GM20000 (cell line): ENCODE measurements at regions not wholly inside any gene's neighbourhood (a gene's known extent, or its start where the extent isn't known, plus 50 kb on each side); places are given as distances from the start of the nearest gene placed in this dataset.
"Not testable (repeated sequence)": the region's sequence is repeated elsewhere in the genome, so short reads cannot be mapped to it uniquely, and the experiment has no call there.

Source experiments
- DNase-seq: peaks from one replicate; pipeline ENCODE4 v3.0.0; 2012; ENCODE audit warnings: low spot score
- TF ChIP-seq, protein P1 (sequence below): IDR thresholded peaks from 2 replicates; pipeline ENCODE4 v1.5.1; 2012; ENCODE audit warnings: mild to moderate bottlenecking, control low read depth; ENCODE audit errors: extremely low read depth, missing control alignments

DNA sequence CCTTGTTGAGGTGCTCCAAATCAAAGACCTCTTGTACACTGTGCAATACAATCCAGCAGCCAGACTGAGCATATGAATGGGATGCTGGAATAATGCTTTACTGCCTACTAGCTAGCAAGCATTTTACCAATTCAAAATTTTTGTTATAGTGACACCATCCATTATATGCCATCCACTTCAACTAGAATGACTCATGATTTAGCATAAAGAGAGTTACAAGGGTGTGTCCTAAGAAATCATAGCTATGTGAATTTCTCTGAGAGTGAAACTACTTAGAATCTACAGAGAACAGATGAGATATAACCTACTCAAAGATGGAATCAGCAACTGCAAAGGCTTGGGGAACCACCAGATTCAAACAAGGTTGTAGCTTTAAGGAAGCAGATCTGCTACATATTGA lies 221.9 kb downstream of the LHFPL1 start:
- no peak for DNase-seq
- TF ChIP-seq, protein P1, sequence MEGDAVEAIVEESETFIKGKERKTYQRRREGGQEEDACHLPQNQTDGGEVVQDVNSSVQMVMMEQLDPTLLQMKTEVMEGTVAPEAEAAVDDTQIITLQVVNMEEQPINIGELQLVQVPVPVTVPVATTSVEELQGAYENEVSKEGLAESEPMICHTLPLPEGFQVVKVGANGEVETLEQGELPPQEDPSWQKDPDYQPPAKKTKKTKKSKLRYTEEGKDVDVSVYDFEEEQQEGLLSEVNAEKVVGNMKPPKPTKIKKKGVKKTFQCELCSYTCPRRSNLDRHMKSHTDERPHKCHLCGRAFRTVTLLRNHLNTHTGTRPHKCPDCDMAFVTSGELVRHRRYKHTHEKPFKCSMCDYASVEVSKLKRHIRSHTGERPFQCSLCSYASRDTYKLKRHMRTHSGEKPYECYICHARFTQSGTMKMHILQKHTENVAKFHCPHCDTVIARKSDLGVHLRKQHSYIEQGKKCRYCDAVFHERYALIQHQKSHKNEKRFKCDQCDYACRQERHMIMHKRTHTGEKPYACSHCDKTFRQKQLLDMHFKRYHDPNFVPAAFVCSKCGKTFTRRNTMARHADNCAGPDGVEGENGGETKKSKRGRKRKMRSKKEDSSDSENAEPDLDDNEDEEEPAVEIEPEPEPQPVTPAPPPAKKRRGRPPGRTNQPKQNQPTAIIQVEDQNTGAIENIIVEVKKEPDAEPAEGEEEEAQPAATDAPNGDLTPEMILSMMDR = no peak

GRCh38 chrX:112450810-112451209 lies 228.9 kb downstream of the LHFPL1 start:
- no peak for DNase-seq
- TF ChIP-seq, protein P1 = no peak

GRCh38 chrX:112440277-112440676 lies 239.5 kb downstream of the LHFPL1 start:
- no peak for DNase-seq
- TF ChIP-seq, protein P1 = no peak

DNA sequence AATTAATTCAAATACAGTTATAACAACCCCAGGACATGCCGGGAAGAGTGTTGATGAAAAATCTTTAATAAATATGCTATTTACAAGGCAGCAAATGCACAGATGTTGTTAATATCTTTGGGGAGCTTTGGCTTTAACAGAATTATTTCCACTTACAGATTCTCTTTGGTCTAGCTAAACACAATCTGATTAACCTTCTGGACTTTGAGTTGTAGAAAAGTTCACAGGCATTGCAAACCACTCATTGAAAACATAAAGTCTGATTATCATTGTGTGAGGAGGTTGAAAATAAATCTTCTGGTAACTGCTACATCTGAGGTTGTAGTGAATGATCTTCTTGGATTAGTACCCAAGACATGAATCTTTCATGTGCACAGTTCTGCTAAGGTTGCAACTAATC lies 255.6 kb downstream of the LHFPL1 start:
- no peak for DNase-seq
- TF ChIP-seq, protein P1 = no peak

DNA sequence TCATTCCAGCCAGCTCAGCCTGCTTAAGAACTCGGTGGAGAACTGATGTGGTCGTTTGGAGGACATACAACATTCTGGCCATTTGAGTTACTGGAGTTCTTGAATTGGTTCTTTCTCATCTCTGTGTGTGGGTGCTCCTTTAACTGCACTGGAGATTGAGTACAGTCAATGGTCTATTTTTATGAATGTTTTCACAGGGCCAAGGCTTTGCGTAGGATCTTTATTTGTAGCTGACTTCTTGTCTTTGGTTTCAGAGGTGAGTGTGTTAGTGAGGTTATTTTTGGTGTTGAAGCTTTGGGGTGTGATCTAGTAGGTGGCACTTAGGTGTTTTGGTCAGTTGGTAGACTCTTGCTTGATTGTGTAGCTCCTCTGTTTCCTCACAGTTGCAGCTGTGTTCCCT lies 288.4 kb downstream of the LHFPL1 start:
- TF ChIP-seq, protein P1 = no peak
- DNase-seq = no peak

DNA sequence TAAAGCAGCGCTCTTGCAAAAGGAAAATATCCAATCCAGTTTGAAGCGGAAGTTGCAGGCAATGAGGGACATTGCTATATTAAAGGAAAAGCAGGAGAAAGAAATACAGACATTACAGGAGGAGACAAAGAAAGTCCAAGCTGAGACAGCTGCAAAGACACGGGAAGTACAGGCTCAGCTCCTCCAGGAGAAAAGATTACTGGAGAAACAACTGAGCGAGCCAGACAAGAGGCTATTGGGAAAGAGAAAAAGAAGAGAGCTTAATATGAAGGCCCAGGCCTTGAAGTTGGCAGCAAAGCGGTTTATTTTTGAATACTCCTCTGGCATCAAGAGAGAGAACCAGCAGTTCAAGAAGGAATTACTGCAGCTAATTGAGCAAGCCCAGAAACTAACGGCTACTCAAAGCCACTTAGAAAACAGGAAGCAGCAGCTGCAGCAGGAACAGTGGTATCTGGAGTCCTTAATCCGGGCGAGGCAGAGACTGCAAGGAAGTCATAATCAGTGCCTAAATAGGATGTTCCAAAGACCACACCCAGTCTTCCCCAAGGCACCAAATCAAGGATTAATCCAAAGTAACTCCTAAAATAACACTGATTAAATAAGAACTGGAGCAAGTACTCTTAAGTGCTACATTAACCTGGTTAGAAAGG lies 298.0 kb downstream of the LHFPL1 start:
- not testable (repeated sequence) for DNase-seq

DNA sequence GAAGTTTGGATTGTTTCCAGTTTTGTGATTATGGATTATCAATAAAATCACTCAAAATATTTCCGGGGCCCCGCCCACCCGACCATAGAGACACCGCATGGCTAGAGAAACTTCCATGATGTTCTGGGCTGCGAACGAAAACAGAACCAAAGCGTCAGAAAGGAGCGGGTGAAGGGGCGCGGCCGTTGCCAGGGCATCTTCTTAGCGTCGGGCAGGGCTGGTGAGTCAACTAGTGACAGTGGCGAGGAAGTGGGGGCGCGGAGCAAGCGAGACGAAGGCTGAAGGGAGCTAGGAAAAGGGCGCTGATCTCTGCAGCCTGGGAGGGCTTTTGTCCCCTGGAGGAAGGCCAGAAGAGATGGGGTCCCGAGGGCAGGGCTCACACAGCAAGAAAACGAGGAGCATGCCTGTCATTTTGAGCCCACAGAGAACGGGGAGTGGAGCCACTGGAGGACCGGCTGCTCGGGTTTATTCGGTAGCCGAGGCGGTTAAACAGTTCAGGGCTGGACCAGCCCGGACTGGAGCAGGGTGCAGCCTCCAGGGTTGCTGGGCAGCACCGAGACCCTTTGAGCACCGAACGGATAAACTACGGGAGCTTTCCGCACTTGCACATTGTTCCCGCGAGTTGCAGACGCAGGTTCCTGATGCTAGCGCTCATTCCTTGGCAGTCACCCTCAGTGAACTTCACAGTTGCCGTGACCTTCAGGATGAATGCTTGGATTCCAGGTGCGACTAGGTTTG lies 298.1 kb upstream of the TRPC5 start:
- TF ChIP-seq, protein P1 = no peak
- no peak for DNase-seq

DNA sequence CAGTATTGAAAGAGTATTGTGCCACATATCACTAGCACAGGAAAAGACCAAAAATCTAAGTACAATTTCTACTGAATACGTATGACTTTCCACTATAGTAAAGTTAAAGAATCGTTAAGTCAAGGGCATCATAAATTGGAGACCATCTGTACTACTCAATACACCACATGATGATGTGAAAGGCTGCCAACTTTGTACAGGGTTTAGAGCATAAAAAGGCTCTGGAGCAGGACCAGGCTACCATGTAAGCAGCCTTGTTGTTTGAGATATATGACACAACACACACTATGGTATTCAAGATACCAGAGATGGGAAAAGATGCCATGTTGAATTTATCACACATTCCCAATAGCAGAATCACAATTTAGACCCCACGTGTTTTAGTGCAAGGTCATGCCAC lies 294.9 kb upstream of the TRPC5 start:
- TF ChIP-seq, protein P1 = no peak
- DNase-seq = no peak
